ENCODE measurements at regions not wholly inside any gene's neighbourhood (a gene's known extent, or its start where the extent isn't known, plus 50 kb on each side); places are given as distances from the start of the nearest gene placed in this dataset.

- H3K4me3 Mint-ChIP-seq, result no peak overlapping the region
- H3K4me1 Mint-ChIP-seq, result peaks cover 19% of the 10 kb centered on the region
- no peak for DNase-seq (ENCODE audit: low spot score)
- H3K9me3 Mint-ChIP-seq, result peaks cover 21% of the 10 kb centered on the region
- H3K27me3 Mint-ChIP-seq (ENCODE audit: low read depth), result no peaks in the 10 kb centered on the region
- ChIA-PET POLR2A (no interaction called here), CTCF (no interaction called here)
- H3K27ac Mint-ChIP-seq, result no peak overlapping the region
- 0 out of 2 replicates have a peak, but pooled peaks cover 5% of the 10 kb centered on the region for H3K36me3 Mint-ChIP-seq
- no peak for TF ChIP-seq CBFB (CRISPR knock-in tag; IDR thresholded peaks at IDR 0.05; ENCODE audit: low read depth)
- TF ChIP-seq, protein P1, sequence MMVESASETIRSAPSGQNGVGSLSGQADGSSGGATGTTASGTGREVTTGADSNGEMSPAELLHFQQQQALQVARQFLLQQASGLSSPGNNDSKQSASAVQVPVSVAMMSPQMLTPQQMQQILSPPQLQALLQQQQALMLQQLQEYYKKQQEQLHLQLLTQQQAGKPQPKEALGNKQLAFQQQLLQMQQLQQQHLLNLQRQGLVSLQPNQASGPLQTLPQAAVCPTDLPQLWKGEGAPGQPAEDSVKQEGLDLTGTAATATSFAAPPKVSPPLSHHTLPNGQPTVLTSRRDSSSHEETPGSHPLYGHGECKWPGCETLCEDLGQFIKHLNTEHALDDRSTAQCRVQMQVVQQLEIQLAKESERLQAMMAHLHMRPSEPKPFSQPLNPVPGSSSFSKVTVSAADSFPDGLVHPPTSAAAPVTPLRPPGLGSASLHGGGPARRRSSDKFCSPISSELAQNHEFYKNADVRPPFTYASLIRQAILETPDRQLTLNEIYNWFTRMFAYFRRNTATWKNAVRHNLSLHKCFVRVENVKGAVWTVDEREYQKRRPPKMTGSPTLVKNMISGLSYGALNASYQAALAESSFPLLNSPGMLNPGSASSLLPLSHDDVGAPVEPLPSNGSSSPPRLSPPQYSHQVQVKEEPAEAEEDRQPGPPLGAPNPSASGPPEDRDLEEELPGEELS (CRISPR knock-in tag; IDR thresholded peaks at IDR 0.05), result no peak
- TF ChIP-seq, protein P2, sequence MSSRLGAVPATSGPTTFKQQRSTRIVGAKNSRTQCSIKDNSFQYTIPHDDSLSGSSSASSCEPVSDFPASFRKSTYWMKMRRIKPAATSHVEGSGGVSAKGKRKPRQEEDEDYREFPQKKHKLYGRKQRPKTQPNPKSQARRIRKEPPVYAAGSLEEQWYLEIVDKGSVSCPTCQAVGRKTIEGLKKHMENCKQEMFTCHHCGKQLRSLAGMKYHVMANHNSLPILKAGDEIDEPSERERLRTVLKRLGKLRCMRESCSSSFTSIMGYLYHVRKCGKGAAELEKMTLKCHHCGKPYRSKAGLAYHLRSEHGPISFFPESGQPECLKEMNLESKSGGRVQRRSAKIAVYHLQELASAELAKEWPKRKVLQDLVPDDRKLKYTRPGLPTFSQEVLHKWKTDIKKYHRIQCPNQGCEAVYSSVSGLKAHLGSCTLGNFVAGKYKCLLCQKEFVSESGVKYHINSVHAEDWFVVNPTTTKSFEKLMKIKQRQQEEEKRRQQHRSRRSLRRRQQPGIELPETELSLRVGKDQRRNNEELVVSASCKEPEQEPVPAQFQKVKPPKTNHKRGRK (CRISPR knock-in tag; IDR thresholded peaks at IDR 0.05; ENCODE audit: borderline replicate concordance), result no peak
- no peak for TF ChIP-seq PRRX2 (CRISPR knock-in tag; IDR thresholded peaks at IDR 0.05)
- TF ChIP-seq PREB (CRISPR knock-in tag; IDR thresholded peaks at IDR 0.05; ENCODE audit: borderline replicate concordance), result no peak
- TF ChIP-seq GTF2I (CRISPR knock-in tag; conservative IDR thresholded peaks at IDR 0.05), result no peak
- TF ChIP-seq ETV6 (CRISPR knock-in tag; IDR thresholded peaks at IDR 0.05), result no peak
- no peak for TF ChIP-seq AFF4 (CRISPR knock-in tag; IDR thresholded peaks at IDR 0.05; ENCODE audit: borderline replicate concordance)
- TF ChIP-seq ZNF425 (CRISPR knock-in tag; conservative IDR thresholded peaks at IDR 0.05), result no peak
- no peak for TF ChIP-seq ERG (CRISPR knock-in tag; IDR thresholded peaks at IDR 0.05)
- no peak for TF ChIP-seq SMAD4 (CRISPR knock-in tag; IDR thresholded peaks at IDR 0.05)
- TF ChIP-seq, protein P3, sequence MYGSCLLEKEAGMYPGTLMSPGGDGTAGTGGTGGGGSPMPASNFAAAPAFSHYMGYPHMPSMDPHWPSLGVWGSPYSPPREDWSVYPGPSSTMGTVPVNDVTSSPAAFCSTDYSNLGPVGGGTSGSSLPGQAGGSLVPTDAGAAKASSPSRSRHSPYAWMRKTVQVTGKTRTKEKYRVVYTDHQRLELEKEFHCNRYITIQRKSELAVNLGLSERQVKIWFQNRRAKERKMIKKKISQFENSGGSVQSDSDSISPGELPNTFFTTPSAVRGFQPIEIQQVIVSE (CRISPR knock-in tag; IDR thresholded peaks at IDR 0.05; ENCODE audit: borderline replicate concordance), result no peak
- TF ChIP-seq ZNF317 (CRISPR knock-in tag; IDR thresholded peaks at IDR 0.05; ENCODE audit: borderline replicate concordance, low read depth), result no peak
- no peak for TF ChIP-seq RELA (CRISPR knock-in tag; IDR thresholded peaks at IDR 0.05; ENCODE audit: borderline replicate concordance)
- TF ChIP-seq, protein P4, sequence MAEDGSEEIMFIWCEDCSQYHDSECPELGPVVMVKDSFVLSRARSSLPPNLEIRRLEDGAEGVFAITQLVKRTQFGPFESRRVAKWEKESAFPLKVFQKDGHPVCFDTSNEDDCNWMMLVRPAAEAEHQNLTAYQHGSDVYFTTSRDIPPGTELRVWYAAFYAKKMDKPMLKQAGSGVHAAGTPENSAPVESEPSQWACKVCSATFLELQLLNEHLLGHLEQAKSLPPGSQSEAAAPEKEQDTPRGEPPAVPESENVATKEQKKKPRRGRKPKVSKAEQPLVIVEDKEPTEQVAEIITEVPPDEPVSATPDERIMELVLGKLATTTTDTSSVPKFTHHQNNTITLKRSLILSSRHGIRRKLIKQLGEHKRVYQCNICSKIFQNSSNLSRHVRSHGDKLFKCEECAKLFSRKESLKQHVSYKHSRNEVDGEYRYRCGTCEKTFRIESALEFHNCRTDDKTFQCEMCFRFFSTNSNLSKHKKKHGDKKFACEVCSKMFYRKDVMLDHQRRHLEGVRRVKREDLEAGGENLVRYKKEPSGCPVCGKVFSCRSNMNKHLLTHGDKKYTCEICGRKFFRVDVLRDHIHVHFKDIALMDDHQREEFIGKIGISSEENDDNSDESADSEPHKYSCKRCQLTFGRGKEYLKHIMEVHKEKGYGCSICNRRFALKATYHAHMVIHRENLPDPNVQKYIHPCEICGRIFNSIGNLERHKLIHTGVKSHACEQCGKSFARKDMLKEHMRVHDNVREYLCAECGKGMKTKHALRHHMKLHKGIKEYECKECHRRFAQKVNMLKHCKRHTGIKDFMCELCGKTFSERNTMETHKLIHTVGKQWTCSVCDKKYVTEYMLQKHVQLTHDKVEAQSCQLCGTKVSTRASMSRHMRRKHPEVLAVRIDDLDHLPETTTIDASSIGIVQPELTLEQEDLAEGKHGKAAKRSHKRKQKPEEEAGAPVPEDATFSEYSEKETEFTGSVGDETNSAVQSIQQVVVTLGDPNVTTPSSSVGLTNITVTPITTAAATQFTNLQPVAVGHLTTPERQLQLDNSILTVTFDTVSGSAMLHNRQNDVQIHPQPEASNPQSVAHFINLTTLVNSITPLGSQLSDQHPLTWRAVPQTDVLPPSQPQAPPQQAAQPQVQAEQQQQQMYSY (CRISPR knock-in tag; IDR thresholded peaks at IDR 0.05), result no peak
- TF ChIP-seq JUN (CRISPR knock-in tag; IDR thresholded peaks at IDR 0.05), result no peak
- no peak for TF ChIP-seq MYBL2 (CRISPR knock-in tag; IDR thresholded peaks at IDR 0.05)
- TF ChIP-seq ATF1 (CRISPR knock-in tag; IDR thresholded peaks at IDR 0.05), result no peak
- ATAC-seq, result no peak
These were observed 272.0 kb downstream of the FOXO1 start for GRCh38 chr13:40394304-40394985.
